GM12872 (cell line): ENCODE measurements at regions not wholly inside any gene's neighbourhood (a gene's known extent, or its start where the extent isn't known, plus 50 kb on each side); places are given as distances from the start of the nearest gene placed in this dataset.

Experiments
- CTCF ChIP-seq: IDR thresholded peaks from 3 replicates; pipeline ENCODE4 v1.5.1; 2011; ENCODE audit warnings: low read depth, mild to moderate bottlenecking, low read length, moderate library complexity; ENCODE audit not compliant: insufficient read depth

GRCh38 chr2:207313947-207314346 lies 148.2 kb upstream of the KLF7 start:
- TF ChIP-seq CTCF = no peak

DNA sequence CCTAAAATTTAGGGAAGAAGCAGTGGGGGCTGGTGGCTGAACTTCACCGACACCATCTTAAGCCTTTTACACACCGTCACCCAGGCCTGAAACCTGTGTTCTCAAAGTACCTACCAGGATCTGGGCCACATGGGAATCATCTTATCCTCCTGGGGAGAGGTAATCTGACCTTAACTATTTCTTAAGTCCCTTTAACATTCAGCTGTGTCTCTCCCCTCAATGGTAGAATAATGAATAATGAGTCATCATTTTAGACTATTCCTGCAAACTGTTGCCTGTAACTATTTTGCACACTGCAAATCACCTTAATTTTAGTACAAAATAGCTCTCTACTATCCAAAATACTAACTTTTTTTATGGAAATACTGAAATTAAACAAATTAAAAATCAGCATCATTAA lies 149.4 kb upstream of the KLF7 start:
- no peak for TF ChIP-seq CTCF

- TF ChIP-seq CTCF = no peak
Observed at GRCh38 chr2:207316484-207316883, 150.7 kb upstream of the KLF7 start.

- no peak for TF ChIP-seq CTCF
Observed at GRCh38 chr2:207316906-207317305, 151.2 kb upstream of the KLF7 start.

DNA sequence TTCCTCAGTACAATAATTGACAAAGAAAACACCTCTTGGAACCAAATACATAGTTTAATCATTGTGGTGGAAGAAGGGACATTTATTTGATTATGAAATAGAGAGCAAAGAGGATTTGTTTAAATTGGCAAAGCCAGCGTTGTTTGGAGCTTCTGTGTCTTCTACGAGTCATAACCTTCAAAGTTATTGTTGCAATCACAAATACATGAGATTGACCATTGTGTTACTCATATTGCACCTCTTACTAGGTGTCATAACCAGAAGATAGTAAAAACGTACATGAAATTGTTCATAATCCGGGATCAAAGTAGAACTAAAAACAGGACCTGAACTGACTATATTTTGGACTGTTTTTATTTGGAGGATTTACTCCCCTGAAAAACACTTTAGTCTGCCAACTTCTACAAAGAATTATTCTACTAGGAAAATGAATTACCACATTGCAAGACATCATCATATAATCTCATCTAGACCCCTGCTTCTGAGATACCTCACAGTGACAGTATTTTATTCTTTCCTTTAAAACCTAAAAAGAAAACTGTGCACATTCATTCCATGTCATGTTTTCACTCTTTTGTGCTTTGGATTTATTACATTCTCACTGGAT lies 151.7 kb upstream of the KLF7 start:
- TF ChIP-seq CTCF = no peak

GRCh38 chr2:207318181-207318628 lies 152.5 kb upstream of the KLF7 start:
- no peak for TF ChIP-seq CTCF

DNA sequence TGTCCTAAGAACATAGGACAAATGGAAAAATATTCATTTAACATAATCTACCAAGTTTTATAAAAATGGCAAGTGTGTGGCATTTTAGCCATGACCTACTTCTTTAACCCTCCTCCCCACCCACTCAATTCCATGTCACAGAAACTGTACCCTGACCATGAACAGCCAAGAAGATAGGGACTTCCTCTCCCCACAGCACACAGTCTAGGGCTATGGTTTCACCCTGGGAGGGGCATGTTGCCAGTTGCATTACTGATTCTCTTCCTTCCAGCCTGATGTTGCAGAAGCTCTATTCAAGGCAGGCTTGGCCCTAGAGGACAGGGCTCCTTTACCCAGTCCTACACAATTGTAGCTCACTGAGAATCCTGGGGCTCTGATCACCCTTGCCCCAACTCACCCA lies 153.6 kb upstream of the KLF7 start:
- TF ChIP-seq CTCF = no peak
